GM19467 (cell line): ENCODE measurements at regions not wholly inside any gene's neighbourhood (a gene's known extent, or its start where the extent isn't known, plus 50 kb on each side); places are given as distances from the start of the nearest gene placed in this dataset.

Source experiments
- ATAC-seq: cut with Tn5 transposase; IDR thresholded peaks from one replicate; pipeline ENCODE4 v1.9.1; 2021; ENCODE audit warnings: mild to moderate bottlenecking, moderate library complexity; ENCODE audit not compliant: unreplicated experiment

GRCh38 chr3:144197582-144197981 is 226.0 kb downstream of the DIPK2A start:
- ATAC-seq = no peak

GRCh38 chr3:144200004-144200403 is 228.4 kb downstream of the DIPK2A start:
- ATAC-seq = no peak

GRCh38 chr3:144200466-144200865 is 228.8 kb downstream of the DIPK2A start:
- ATAC-seq = no peak

- ATAC-seq = no peak
Observed at GRCh38 chr3:144221761-144222160, 250.1 kb downstream of the DIPK2A start.

- ATAC-seq = no peak
Observed at GRCh38 chr3:144229330-144229729, 257.7 kb downstream of the DIPK2A start.

GRCh38 chr3:144229953-144230352 is 258.3 kb downstream of the DIPK2A start:
- no peak for ATAC-seq

GRCh38 chr3:144235489-144235888 is 263.9 kb downstream of the DIPK2A start:
- ATAC-seq = no peak

GRCh38 chr3:144237351-144237750 is 265.7 kb downstream of the DIPK2A start:
- ATAC-seq = no peak

- ATAC-seq = no peak
Observed at GRCh38 chr3:144241404-144241803, 269.8 kb downstream of the DIPK2A start.

- no peak for ATAC-seq
Observed at GRCh38 chr3:144242747-144243146, 271.1 kb downstream of the DIPK2A start.

GRCh38 chr3:144244662-144245061 is 273.0 kb downstream of the DIPK2A start:
- ATAC-seq = no peak

GRCh38 chr3:144252896-144253295 is 281.3 kb downstream of the DIPK2A start:
- ATAC-seq = no peak

- ATAC-seq = no peak
Observed at GRCh38 chr3:144257381-144257780, 285.8 kb downstream of the DIPK2A start.

GRCh38 chr3:144259267-144259666 is 287.6 kb downstream of the DIPK2A start:
- no peak for ATAC-seq

GRCh38 chr3:144263706-144264105 is 292.1 kb downstream of the DIPK2A start:
- ATAC-seq = no peak

GRCh38 chr3:144264350-144264749 is 292.7 kb downstream of the DIPK2A start:
- no peak for ATAC-seq

GRCh38 chr3:144264794-144265193 is 293.2 kb downstream of the DIPK2A start:
- no peak for ATAC-seq

GRCh38 chr3:144265542-144266100 is 294.0 kb downstream of the DIPK2A start:
- ATAC-seq = no peak

- ATAC-seq = no peak
Observed at GRCh38 chr3:144270100-144270499, 298.5 kb downstream of the DIPK2A start.

GRCh38 chr3:144272680-144273079 is 301.1 kb downstream of the DIPK2A start:
- no peak for ATAC-seq

- no peak for ATAC-seq
Observed at GRCh38 chr3:144273601-144274000, 302.0 kb downstream of the DIPK2A start.

GRCh38 chr3:144275005-144275404 is 303.4 kb downstream of the DIPK2A start:
- ATAC-seq = no peak

- ATAC-seq = no peak
Observed at GRCh38 chr3:144282313-144282712, 310.7 kb downstream of the DIPK2A start.
